ENCODE measurements at regions not wholly inside any gene's neighbourhood (a gene's known extent, or its start where the extent isn't known, plus 50 kb on each side); places are given as distances from the start of the nearest gene placed in this dataset.
A peak's percentile ranks its signal among the peaks of the same experiment; 100 is the strongest.

GRCh38 chr5:175388531-175388930 is 55.5 kb downstream of the DRD1 start:
- ATAC-seq (ENCODE audit: low read depth) (no peak), DNase-seq (no peak)
- WGBS, 2 experiments (ENCODE audit: extremely low coverage in 2 of 2, insufficient read length in 1 of 2), result 86% methylated on average over 2 of the region's 5 CpGs; no CpG with 5 or more reads in 1 of the 2 experiments
- Histone ChIP-seq H3K9ac (ENCODE audit: low read depth, low read length) (no peak overlapping the region), H2BK20ac (ENCODE audit: low read depth, low read length) (no peak overlapping the region), H3K9me3 (ENCODE audit: control insufficient read depth, insufficient read depth, low read length) (no peaks in the 10 kb centered on the region), H3K18ac (ENCODE audit: low read depth, low read length) (no peak overlapping the region), H3K79me1 (ENCODE audit: low read depth in 1 of 2, low read length in 2 of 2) (no peaks in the 10 kb centered on the region), H4K5ac (ENCODE audit: low read depth, low read length) (no peak overlapping the region), H3K36me3 (ENCODE audit: control insufficient read depth, insufficient read depth, low read length) (no peaks in the 10 kb centered on the region), H2AK9ac (replicated peaks; ENCODE audit: low read depth, low read length, poor library complexity) (no peak overlapping the region), H2AFZ (replicated peaks; ENCODE audit: low read length, poor library complexity) (peak overlapping the region; percentile 27), H4K20me1 (ENCODE audit: insufficient read depth, low read length) (no peaks in the 10 kb centered on the region), H2BK5ac (ENCODE audit: low read depth, low read length, poor library complexity, severe bottlenecking) (no peak overlapping the region), H2BK15ac (ENCODE audit: low read depth, low read length) (no peak overlapping the region), H3K23ac (ENCODE audit: low read depth, low read length) (no peak overlapping the region), H2AK5ac (ENCODE audit: low read depth, low read length) (no peak overlapping the region), H3K14ac (replicated peaks; ENCODE audit: low read depth, low read length) (no peak overlapping the region), H3K9me1 (ENCODE audit: insufficient read depth, low read length) (peaks cover 3% of the 10 kb centered on the region; the same call in 1 of the 2 replicates), H3K4ac (ENCODE audit: low read depth, low read length) (no peak overlapping the region), H3K56ac (ENCODE audit: extremely low read depth, insufficient read depth, low read length) (no peak overlapping the region), H2BK120ac (ENCODE audit: low read depth, low read length) (no peak overlapping the region), H3K4me3 (ENCODE audit: insufficient read depth, low read depth, low read length) (no peak overlapping the region), H3K27me3 (ENCODE audit: control insufficient read depth, insufficient read depth, low read length) (no peaks in the 10 kb centered on the region; the same call in 1 of the 2 replicates), H3K27ac (ENCODE audit: insufficient read depth, low read length) (no peak overlapping the region), H3K4me2 (ENCODE audit: low read depth, low read length) (no peak overlapping the region), H4K91ac (ENCODE audit: insufficient read depth, low read depth, low read length) (no peak overlapping the region), H4K8ac (ENCODE audit: low read depth in 2 of 2, low read length in 2 of 2) (no peak overlapping the region), H3K4me1 (ENCODE audit: control insufficient read depth, insufficient read depth, low read length) (peaks cover 3% of the 10 kb centered on the region)
- no TSS peak for BruUV-seq (replicated peaks)
- POLR2A ChIA-PET (ENCODE audit: unreplicated experiment), result no interaction called here
- CTCF ChIA-PET, result no interaction called here
- intact Hi-C loops (cut with micrococcal nuclease), result loop anchor here (10.0 kb wide), 1 partner anchor 174 kb away; no protein-coding TSS in a partner anchor
- dilution Hi-C loops (cut with HindIII; ENCODE audit: low sequenced_read_pairs, unreplicated experiment), result no loop called here
- in situ Hi-C loops (cut with MboI; ENCODE audit: low sequenced_read_pairs), result no loop called here
- TF ChIP-seq RCOR1 (IDR thresholded peaks at IDR 0.05; ENCODE audit: insufficient replicate concordance, low read length) (no peak), POLR2A (IDR thresholded peaks at IDR 0.05; ENCODE audit: low read depth, low read length) (no peak), CEBPB (IDR thresholded peaks at IDR 0.05; ENCODE audit: low read depth, low read length) (no peak), MAFK (IDR thresholded peaks at IDR 0.05; ENCODE audit: low read depth, low read length) (no peak), FOS (IDR thresholded peaks at IDR 0.05; ENCODE audit: low read depth, low read length) (no peak)
